ENCODE measurements at regions not wholly inside any gene's neighbourhood (a gene's known extent, or its start where the extent isn't known, plus 50 kb on each side); places are given as distances from the start of the nearest gene placed in this dataset.
A peak's percentile ranks its signal among the peaks of the same experiment; 100 is the strongest.

- TF ChIP-seq CTCF (IDR thresholded peaks at IDR 0.05), result no peak
- Histone ChIP-seq H3K4me3 (no peak overlapping the region), H3K36me3 (no peaks in the 10 kb centered on the region), H3K27ac (no peak overlapping the region), H3K27me3 (ENCODE audit: low read depth) (no peaks in the 10 kb centered on the region), H3K9me3 (no peaks in the 10 kb centered on the region), H3K4me1 (no peaks in the 10 kb centered on the region)
- no peak for ATAC-seq
- intact Hi-C loops (cut with DNase I), result no loop called here
- DNase-seq, result no peak
Measured at GRCh38 chr14:105846312-105846711, 319.9 kb downstream of the TMEM121 start.

DNA sequence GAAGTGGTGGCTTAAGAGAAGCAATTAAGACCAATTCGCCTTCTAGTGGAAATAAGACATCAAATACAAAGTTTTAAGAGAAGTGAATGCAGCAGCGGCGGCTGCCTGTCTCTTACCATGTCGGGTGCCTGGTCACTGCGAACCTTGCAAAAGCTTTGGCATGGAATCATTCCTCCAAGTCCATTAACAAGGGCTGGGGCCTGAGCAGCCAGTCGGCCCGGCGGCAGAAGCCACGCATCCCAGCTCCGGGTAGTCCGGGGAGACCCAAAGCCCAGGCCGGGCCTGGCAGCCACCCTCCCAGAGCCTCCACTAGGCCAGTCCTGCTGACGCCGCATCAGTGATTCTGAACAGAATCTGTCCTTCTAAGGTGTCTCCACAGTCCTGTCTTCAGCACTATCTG lies 321.0 kb downstream of the TMEM121 start:
- ATAC-seq, result no peak
- intact Hi-C loops (cut with DNase I), result no loop called here

GRCh38 chr14:105848570-105848969 lies 322.2 kb downstream of the TMEM121 start:
- no peak for TF ChIP-seq CTCF (IDR thresholded peaks at IDR 0.05)
- H3K4me1 ChIP-seq, result no peaks in the 10 kb centered on the region
- no peak for ATAC-seq
- no peak overlapping the region for H3K4me3 ChIP-seq
- DNase-seq, result no peak
- no peaks in the 10 kb centered on the region for H3K36me3 ChIP-seq
- H3K9me3 ChIP-seq, result no peaks in the 10 kb centered on the region
- intact Hi-C loops (cut with DNase I), result no loop called here
- H3K27me3 ChIP-seq (ENCODE audit: low read depth), result no peaks in the 10 kb centered on the region
- no peak overlapping the region for H3K27ac ChIP-seq

More for the DNA sequence above, 321.0 kb downstream of the TMEM121 start:
- Histone ChIP-seq H3K36me3 (no peaks in the 10 kb centered on the region), H3K27ac (no peak overlapping the region), H3K4me1 (no peaks in the 10 kb centered on the region), H3K9me3 (no peaks in the 10 kb centered on the region), H3K4me3 (no peak overlapping the region), H3K27me3 (ENCODE audit: low read depth) (no peaks in the 10 kb centered on the region)
- no peak for TF ChIP-seq CTCF (IDR thresholded peaks at IDR 0.05)
- DNase-seq, result peak; percentile 36

DNA sequence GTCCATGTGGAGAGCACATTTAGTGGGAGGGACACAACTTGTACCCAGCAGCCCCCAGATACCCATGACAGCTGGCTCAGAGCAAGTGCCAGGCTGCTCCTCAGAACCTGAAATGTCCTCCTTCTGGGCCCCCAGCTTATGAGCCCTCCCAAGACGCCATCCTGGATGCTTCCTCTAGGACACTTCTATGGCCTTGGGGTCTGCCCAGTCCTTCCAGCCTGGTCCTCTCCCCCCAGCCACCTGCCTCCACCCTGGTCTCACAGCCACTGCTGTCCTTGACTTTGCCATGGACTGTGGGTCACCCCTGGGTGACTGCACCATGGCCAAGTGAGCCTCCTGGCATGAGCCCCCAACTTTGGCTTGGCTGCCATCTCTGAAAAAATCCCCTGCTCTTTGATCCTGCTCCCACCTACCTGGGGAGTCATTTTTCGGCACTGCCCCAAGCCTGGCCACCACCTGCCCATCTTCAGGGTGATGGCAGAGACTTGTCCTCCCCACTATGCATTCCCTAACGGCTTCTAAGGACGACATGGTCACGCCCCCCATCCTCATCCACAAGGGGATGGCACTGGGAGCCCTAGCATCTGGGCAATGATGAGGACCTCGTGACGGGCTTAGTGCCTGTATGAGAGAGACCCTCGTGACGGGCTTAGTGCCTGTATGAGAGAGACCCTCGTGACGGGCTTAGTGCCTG lies 323.7 kb downstream of the TMEM121 start:
- H3K36me3 ChIP-seq, result no peaks in the 10 kb centered on the region
- no peaks in the 10 kb centered on the region for H3K4me1 ChIP-seq
- H3K27ac ChIP-seq, result no peak overlapping the region
- DNase-seq, result no peak
- no peak overlapping the region for H3K4me3 ChIP-seq
- no peak for TF ChIP-seq CTCF (IDR thresholded peaks at IDR 0.05)
- no peaks in the 10 kb centered on the region for H3K9me3 ChIP-seq
- H3K27me3 ChIP-seq (ENCODE audit: low read depth), result no peaks in the 10 kb centered on the region
- ATAC-seq, result no peak
- intact Hi-C loops (cut with DNase I), result no loop called here

DNA sequence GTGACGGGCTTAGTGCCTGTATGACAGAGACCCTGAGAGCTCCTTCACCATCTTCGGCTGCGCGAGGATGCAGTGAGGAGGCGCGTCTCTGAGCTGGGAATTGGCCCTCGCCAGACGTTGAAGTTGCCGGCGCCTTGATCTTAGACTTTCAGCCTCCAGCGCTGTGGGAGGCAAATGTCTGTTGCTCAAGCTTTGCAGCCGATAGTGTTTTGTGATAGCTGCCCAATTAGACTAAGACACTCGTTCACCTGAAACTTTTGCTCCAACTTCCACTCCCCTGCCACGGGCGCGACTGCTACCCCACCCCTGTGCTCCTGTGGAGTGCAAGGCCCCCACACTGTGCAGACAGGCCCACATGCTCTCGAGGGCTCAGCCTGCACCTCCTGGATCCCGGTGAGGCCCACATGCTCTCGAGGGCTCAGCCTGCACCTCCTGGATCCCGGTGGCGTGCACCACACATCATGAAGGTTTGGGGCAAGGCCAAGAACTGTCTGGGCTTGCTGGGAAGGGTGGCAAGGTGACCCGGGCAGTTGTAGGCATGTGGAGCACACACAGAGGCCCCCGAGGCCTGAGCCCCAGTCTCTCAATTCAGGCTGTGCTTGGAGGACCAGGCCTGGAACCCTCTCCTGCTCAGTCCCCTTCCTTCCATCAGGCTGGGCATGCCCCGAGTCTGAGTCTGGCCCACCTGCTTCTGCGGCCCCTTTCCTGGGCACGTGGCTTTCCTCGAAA lies 324.6 kb downstream of the TMEM121 start:
- Histone ChIP-seq H3K36me3 (no peaks in the 10 kb centered on the region), H3K4me3 (no peak overlapping the region), H3K27me3 (ENCODE audit: low read depth) (no peaks in the 10 kb centered on the region), H3K9me3 (no peaks in the 10 kb centered on the region), H3K27ac (no peak overlapping the region), H3K4me1 (no peaks in the 10 kb centered on the region)
- DNase-seq (no peak), ATAC-seq (no peak)
- no peak for TF ChIP-seq CTCF (IDR thresholded peaks at IDR 0.05)
- intact Hi-C loops (cut with DNase I), result no loop called here

All from lower lobe of right lung (tissue), 2 donors.